GM18520 (cell line): ENCODE measurements at regions not wholly inside any gene's neighbourhood (a gene's known extent, or its start where the extent isn't known, plus 50 kb on each side); places are given as distances from the start of the nearest gene placed in this dataset.
"Not testable (repeated sequence)": the region's sequence is repeated elsewhere in the genome, so short reads cannot be mapped to it uniquely, and the experiment has no call there.

Source experiments
- ATAC-seq: cut with Tn5 transposase; IDR thresholded peaks from one replicate; pipeline ENCODE4 v1.9.1; 2021; ENCODE audit not compliant: unreplicated experiment

GRCh38 chr3:5466065-5466464, 278.6 kb downstream of the EDEM1 start:
- ATAC-seq, result no peak

GRCh38 chr3:5466717-5467116, 279.2 kb downstream of the EDEM1 start:
- ATAC-seq, result no peak

GRCh38 chr3:5473471-5473870, 286.0 kb downstream of the EDEM1 start:
- ATAC-seq, result peak; percentile 50

GRCh38 chr3:5476403-5476802, 288.9 kb downstream of the EDEM1 start:
- ATAC-seq, result no peak

- ATAC-seq, result no peak
These were observed 291.8 kb downstream of the EDEM1 start for GRCh38 chr3:5479229-5479799.

- no peak for ATAC-seq
These were observed 292.7 kb downstream of the EDEM1 start for GRCh38 chr3:5480190-5480589.

- ATAC-seq, result peak; percentile 46
These were observed 297.9 kb downstream of the EDEM1 start for GRCh38 chr3:5485427-5485826.

GRCh38 chr3:5488771-5489170, 301.3 kb downstream of the EDEM1 start:
- ATAC-seq, result no peak

GRCh38 chr3:5489536-5489935, 302.0 kb downstream of the EDEM1 start:
- peak; percentile 39 for ATAC-seq

- ATAC-seq, result no peak
These were observed 307.5 kb downstream of the EDEM1 start for GRCh38 chr3:5494905-5495519.

GRCh38 chr3:5497497-5497896, 310.0 kb downstream of the EDEM1 start:
- ATAC-seq, result no peak

- ATAC-seq, result peak; percentile 25
These were observed 311.5 kb downstream of the EDEM1 start for GRCh38 chr3:5498981-5499380.

- ATAC-seq, result peak; percentile 78
These were observed 311.9 kb downstream of the EDEM1 start for GRCh38 chr3:5499404-5499803.

GRCh38 chr3:5503136-5503535, 315.6 kb downstream of the EDEM1 start:
- ATAC-seq, result no peak

GRCh38 chr3:5504135-5504534, 316.6 kb downstream of the EDEM1 start:
- ATAC-seq, result no peak

- no peak for ATAC-seq
These were observed 317.7 kb downstream of the EDEM1 start for GRCh38 chr3:5505163-5505562.

GRCh38 chr3:5505997-5506396, 318.5 kb downstream of the EDEM1 start:
- no peak for ATAC-seq

GRCh38 chr3:5508860-5509259, 321.4 kb downstream of the EDEM1 start:
- not testable (repeated sequence) for ATAC-seq

GRCh38 chr3:5510300-5510699, 322.8 kb downstream of the EDEM1 start:
- no peak for ATAC-seq

GRCh38 chr3:5517921-5518320, 330.4 kb downstream of the EDEM1 start:
- no peak for ATAC-seq

- ATAC-seq, result no peak
These were observed 332.7 kb downstream of the EDEM1 start for GRCh38 chr3:5520237-5520636.

GRCh38 chr3:5523125-5523524, 335.6 kb downstream of the EDEM1 start:
- no peak for ATAC-seq

- ATAC-seq, result no peak
These were observed 343.5 kb downstream of the EDEM1 start for GRCh38 chr3:5531039-5531438.
